GM12891 (cell line): ENCODE measurements at regions not wholly inside any gene's neighbourhood (a gene's known extent, or its start where the extent isn't known, plus 50 kb on each side); places are given as distances from the start of the nearest gene placed in this dataset.

Experiments used
- DNase-seq: peaks from one replicate; pipeline ENCODE4 v3.0.0; 2011; ENCODE audit warnings: low spot score; ENCODE audit not compliant: insufficient read length
- FAIRE-seq: peaks from 2 replicates; lab custom pipeline; 2011; peaks lifted over from hg19 to GRCh38; lab: Jason Lieb, UNC
- PAX5 ChIP-seq: IDR thresholded peaks from 2 replicates; pipeline ENCODE4 v1.6.1; 2011; ENCODE audit warnings: low read length, moderate library complexity, mild to moderate bottlenecking; ENCODE audit not compliant: insufficient read depth, severe bottlenecking
- POLR2A ChIP-seq: IDR thresholded peaks from 2 replicates; pipeline ENCODE4 v1.6.1; 2011; ENCODE audit warnings: low read depth, low read length, control low read depth
- POLR2AphosphoS5 ChIP-seq: IDR thresholded peaks from 2 replicates; pipeline ENCODE4 v1.6.1; 2011; ENCODE audit warnings: low read depth, low read length, control low read depth
- POU2F2 ChIP-seq: IDR thresholded peaks from 2 replicates; pipeline ENCODE4 v1.6.1; 2011; ENCODE audit warnings: low read depth, mild to moderate bottlenecking, control low read depth, low read length, moderate library complexity
- SPI1 ChIP-seq: IDR thresholded peaks from 2 replicates; pipeline ENCODE4 v1.6.1; 2011; ENCODE audit warnings: low read depth, low read length, control low read depth
- TAF1 ChIP-seq: IDR thresholded peaks from 2 replicates; pipeline ENCODE4 v1.6.1; 2011; ENCODE audit warnings: low read depth, low read length, control low read depth

DNA sequence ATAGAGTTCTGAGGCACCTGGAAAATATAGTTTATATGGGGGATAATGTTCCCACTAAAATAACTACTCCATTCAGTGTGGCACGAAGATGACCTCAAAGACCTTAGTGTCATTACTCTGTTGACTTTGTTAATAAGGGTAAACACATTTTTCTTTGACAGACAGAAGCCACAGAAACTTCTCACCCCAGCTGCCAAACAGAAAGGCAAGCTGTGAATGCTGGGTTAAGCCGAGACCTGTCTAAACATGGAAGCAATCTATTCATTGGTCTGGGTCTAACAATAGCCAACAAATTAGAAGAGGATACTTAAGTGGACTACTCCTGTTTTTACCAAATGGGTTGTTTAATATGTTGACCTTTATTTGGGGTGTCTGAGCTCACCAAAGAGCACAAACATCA lies 171.4 kb downstream of the TLE1 start:
- TF ChIP-seq POLR2A (no peak), POLR2AphosphoS5 (no peak), POU2F2 (no peak), TAF1 (no peak), SPI1 (no peak), PAX5 (no peak)
- FAIRE-seq (no peak), DNase-seq (no peak)

- FAIRE-seq (no peak), DNase-seq (no peak)
- no peak for TF ChIP-seq POLR2AphosphoS5
- TF ChIP-seq TAF1: no peak
- TF ChIP-seq POU2F2: no peak
- TF ChIP-seq SPI1: no peak
- no peak for TF ChIP-seq POLR2A
- no peak for TF ChIP-seq PAX5
Measured at GRCh38 chr9:81513059-81513458, 176.3 kb downstream of the TLE1 start.

DNA sequence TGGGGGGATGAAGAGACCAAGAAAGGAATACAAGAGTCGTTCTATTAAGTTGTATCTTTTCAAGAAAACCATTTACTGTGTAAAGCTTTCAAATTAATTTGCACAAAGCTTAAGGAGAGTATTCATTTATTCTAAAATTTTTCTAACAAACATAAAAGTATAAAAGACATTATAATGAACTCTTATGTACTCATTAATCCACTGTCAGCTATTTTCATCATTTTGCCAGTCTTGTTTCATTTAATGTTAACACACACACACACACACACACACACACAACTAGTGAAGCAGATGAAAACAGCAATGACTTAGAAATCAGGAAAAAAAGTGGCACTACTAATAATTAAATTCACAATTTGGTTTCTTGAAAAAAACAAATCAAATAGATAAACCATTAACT lies 176.7 kb downstream of the TLE1 start:
- no peak for TF ChIP-seq PAX5
- TF ChIP-seq POLR2AphosphoS5: no peak
- TF ChIP-seq POU2F2: no peak
- TF ChIP-seq TAF1: no peak
- TF ChIP-seq SPI1: no peak
- TF ChIP-seq POLR2A: no peak
- DNase-seq: no peak
- FAIRE-seq: no peak

- FAIRE-seq: no peak
- no peak for DNase-seq
- no peak for TF ChIP-seq PAX5
- TF ChIP-seq POLR2A: no peak
- no peak for TF ChIP-seq SPI1
- no peak for TF ChIP-seq TAF1
- TF ChIP-seq POLR2AphosphoS5: no peak
- TF ChIP-seq POU2F2: no peak
Measured at GRCh38 chr9:81508476-81508875, 180.9 kb downstream of the TLE1 start.

- FAIRE-seq (no peak), DNase-seq (no peak)
- no peak for TF ChIP-seq POLR2AphosphoS5
- no peak for TF ChIP-seq POU2F2
- no peak for TF ChIP-seq TAF1
- no peak for TF ChIP-seq SPI1
- no peak for TF ChIP-seq PAX5
- no peak for TF ChIP-seq POLR2A
Measured at GRCh38 chr9:81506941-81507864, 182.1 kb downstream of the TLE1 start.

DNA sequence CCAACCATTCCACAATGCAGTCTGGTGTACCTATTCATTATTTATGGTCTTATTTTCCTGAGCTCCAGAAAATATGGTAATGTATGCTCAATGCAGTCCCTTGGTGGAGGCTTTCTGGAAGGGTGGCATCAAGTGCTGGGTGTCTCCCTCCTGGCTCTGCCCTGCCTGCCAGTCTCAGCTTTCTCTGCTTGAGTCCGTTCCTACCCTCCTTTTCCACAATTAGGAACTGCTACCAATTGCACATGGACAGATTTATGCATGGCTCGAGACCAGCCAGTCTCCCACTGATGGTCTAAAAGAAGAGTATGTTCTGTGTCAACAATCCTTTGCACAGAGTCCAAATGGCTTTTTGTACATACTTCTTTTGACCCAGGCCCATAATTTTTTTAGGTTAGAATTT lies 189.8 kb downstream of the TLE1 start:
- DNase-seq: no peak
- FAIRE-seq: no peak
- TF ChIP-seq POLR2AphosphoS5 (no peak), POLR2A (no peak), POU2F2 (no peak), TAF1 (no peak), PAX5 (no peak), SPI1 (no peak)

DNA sequence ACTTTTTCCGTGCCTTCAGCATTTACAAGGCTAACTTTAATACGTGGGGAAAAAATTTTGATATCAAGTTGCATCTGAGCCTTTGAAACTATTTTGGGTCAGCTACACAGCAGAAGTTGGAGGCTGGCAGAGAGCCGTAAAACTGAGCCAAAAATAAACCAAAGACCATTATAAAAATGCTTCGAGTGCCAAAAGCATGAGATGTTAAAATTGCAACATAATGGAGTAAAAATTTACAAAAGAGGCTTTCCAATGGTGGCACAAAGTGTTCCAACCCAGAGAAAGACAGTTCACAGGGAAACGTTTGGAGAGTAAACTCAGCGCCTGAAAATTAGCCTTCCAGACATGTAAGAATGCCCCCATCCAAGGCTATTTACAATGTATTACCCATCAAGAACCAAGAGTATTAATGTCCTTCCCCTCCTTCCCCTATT lies 190.3 kb downstream of the TLE1 start:
- FAIRE-seq (no peak), DNase-seq (no peak)
- TF ChIP-seq POU2F2: no peak
- no peak for TF ChIP-seq TAF1
- TF ChIP-seq PAX5: no peak
- TF ChIP-seq POLR2A: no peak

GRCh38 chr9:81498576-81498975 lies 190.8 kb downstream of the TLE1 start:
- TF ChIP-seq SPI1 (no peak), POU2F2 (no peak), POLR2A (no peak), POLR2AphosphoS5 (no peak), PAX5 (no peak), TAF1 (no peak)
- no peak for DNase-seq
- no peak for FAIRE-seq

- no peak for TF ChIP-seq POU2F2
- no peak for TF ChIP-seq PAX5
- no peak for TF ChIP-seq TAF1
- TF ChIP-seq POLR2A: no peak
- TF ChIP-seq POLR2AphosphoS5: no peak
- TF ChIP-seq SPI1: no peak
- no peak for DNase-seq
- FAIRE-seq: no peak
Measured at GRCh38 chr9:81497091-81497490, 192.3 kb downstream of the TLE1 start.
